H1 (cell line): ENCODE measurements at regions not wholly inside any gene's neighbourhood (a gene's known extent, or its start where the extent isn't known, plus 50 kb on each side); places are given as distances from the start of the nearest gene placed in this dataset.

Experiments used
- FOSL1 ChIP-seq: IDR thresholded peaks from 2 replicates; pipeline ENCODE4 v1.6.1; 2011; ENCODE audit warnings: mild to moderate bottlenecking, low read depth, low read length, moderate library complexity; ENCODE audit not compliant: insufficient read depth
- TF ChIP-seq, protein P1 (sequence below): fragments of 300-600 bp; sonication (generic); IDR thresholded peaks from 2 replicates; pipeline ENCODE4 v1.7.1; 2012; ENCODE audit warnings: low read length, moderate library complexity, mild to moderate bottlenecking, inconsistent platforms; ENCODE audit not compliant: insufficient replicate concordance

DNA sequence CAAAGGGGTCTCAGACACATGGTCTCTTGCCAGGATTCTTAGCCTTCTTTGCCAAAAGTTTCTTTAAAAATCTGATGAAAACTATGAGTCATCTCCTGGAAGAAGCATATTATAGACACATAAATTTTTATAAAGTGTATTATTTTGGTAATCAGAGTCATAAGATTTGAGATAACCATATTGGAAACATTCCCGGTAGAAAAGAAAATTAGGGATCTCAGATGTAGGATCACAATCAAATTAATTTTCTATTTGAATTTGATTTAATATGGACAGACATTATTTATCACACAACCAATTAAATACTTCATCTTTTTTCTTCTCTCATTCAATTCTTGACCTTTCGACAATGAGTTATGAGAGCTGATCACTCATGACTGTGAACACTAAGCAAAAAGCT is 347.7 kb upstream of the CDH8 start (continued):
- TF ChIP-seq, protein P1, sequence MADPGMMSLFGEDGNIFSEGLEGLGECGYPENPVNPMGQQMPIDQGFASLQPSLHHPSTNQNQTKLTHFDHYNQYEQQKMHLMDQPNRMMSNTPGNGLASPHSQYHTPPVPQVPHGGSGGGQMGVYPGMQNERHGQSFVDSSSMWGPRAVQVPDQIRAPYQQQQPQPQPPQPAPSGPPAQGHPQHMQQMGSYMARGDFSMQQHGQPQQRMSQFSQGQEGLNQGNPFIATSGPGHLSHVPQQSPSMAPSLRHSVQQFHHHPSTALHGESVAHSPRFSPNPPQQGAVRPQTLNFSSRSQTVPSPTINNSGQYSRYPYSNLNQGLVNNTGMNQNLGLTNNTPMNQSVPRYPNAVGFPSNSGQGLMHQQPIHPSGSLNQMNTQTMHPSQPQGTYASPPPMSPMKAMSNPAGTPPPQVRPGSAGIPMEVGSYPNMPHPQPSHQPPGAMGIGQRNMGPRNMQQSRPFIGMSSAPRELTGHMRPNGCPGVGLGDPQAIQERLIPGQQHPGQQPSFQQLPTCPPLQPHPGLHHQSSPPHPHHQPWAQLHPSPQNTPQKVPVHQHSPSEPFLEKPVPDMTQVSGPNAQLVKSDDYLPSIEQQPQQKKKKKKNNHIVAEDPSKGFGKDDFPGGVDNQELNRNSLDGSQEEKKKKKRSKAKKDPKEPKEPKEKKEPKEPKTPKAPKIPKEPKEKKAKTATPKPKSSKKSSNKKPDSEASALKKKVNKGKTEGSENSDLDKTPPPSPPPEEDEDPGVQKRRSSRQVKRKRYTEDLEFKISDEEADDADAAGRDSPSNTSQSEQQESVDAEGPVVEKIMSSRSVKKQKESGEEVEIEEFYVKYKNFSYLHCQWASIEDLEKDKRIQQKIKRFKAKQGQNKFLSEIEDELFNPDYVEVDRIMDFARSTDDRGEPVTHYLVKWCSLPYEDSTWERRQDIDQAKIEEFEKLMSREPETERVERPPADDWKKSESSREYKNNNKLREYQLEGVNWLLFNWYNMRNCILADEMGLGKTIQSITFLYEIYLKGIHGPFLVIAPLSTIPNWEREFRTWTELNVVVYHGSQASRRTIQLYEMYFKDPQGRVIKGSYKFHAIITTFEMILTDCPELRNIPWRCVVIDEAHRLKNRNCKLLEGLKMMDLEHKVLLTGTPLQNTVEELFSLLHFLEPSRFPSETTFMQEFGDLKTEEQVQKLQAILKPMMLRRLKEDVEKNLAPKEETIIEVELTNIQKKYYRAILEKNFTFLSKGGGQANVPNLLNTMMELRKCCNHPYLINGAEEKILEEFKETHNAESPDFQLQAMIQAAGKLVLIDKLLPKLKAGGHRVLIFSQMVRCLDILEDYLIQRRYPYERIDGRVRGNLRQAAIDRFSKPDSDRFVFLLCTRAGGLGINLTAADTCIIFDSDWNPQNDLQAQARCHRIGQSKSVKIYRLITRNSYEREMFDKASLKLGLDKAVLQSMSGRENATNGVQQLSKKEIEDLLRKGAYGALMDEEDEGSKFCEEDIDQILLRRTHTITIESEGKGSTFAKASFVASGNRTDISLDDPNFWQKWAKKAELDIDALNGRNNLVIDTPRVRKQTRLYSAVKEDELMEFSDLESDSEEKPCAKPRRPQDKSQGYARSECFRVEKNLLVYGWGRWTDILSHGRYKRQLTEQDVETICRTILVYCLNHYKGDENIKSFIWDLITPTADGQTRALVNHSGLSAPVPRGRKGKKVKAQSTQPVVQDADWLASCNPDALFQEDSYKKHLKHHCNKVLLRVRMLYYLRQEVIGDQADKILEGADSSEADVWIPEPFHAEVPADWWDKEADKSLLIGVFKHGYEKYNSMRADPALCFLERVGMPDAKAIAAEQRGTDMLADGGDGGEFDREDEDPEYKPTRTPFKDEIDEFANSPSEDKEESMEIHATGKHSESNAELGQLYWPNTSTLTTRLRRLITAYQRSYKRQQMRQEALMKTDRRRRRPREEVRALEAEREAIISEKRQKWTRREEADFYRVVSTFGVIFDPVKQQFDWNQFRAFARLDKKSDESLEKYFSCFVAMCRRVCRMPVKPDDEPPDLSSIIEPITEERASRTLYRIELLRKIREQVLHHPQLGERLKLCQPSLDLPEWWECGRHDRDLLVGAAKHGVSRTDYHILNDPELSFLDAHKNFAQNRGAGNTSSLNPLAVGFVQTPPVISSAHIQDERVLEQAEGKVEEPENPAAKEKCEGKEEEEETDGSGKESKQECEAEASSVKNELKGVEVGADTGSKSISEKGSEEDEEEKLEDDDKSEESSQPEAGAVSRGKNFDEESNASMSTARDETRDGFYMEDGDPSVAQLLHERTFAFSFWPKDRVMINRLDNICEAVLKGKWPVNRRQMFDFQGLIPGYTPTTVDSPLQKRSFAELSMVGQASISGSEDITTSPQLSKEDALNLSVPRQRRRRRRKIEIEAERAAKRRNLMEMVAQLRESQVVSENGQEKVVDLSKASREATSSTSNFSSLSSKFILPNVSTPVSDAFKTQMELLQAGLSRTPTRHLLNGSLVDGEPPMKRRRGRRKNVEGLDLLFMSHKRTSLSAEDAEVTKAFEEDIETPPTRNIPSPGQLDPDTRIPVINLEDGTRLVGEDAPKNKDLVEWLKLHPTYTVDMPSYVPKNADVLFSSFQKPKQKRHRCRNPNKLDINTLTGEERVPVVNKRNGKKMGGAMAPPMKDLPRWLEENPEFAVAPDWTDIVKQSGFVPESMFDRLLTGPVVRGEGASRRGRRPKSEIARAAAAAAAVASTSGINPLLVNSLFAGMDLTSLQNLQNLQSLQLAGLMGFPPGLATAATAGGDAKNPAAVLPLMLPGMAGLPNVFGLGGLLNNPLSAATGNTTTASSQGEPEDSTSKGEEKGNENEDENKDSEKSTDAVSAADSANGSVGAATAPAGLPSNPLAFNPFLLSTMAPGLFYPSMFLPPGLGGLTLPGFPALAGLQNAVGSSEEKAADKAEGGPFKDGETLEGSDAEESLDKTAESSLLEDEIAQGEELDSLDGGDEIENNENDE: no peak
- no peak for TF ChIP-seq FOSL1
